IMR-90 (cell line): ENCODE measurements at regions not wholly inside any gene's neighbourhood (a gene's known extent, or its start where the extent isn't known, plus 50 kb on each side); places are given as distances from the start of the nearest gene placed in this dataset.

Experiments used
- ATAC-seq: fragments of 200-7000 bp; cut with Tn5 transposase; 2 replicates; pipeline ENCODE4 v1.9.1; 2020; ENCODE audit warnings: low read depth, mild to moderate bottlenecking, moderate library complexity
- BruUV-seq: library from RNA; stranded (reverse); fragments of 400-500 nt; replicated peaks from 2 replicates; lab custom pipeline; 2021; lab: Mats Ljungman, UMichigan
- CTCF ChIA-PET: fragments of 300-600 bp; formaldehyde crosslinking; extraction: SDS; loops from one replicate; lab custom pipeline; 2021; ENCODE audit warnings: antibody characterized with exemption; lab: Yijun Ruan, JAX
- POLR2A ChIA-PET: fragments of 300-600 bp; sonication (Branson Sonifier 250); formaldehyde crosslinking; loops from one replicate; lab custom pipeline; 2022; ENCODE audit warnings: antibody characterized with exemption; ENCODE audit not compliant: unreplicated experiment; lab: Charles Lee
- DNase-seq: peaks from one replicate; pipeline ENCODE4 v3.0.0; 2013
- H2AFZ ChIP-seq: replicated peaks from 2 replicates; pipeline ENCODE3; 2013; ENCODE audit warnings: low read length, mild to moderate bottlenecking; ENCODE audit not compliant: poor library complexity
- H2AK5ac ChIP-seq: 2 replicates; pipeline ENCODE4 v1.6.1; 2013; ENCODE audit warnings: low read depth, low read length, inconsistent platforms
- H2AK9ac ChIP-seq: replicated peaks from 2 replicates; pipeline ENCODE3; 2013; ENCODE audit warnings: mild to moderate bottlenecking, low read depth, low read length, moderate library complexity; ENCODE audit not compliant: poor library complexity
- H2BK120ac ChIP-seq: 2 replicates; pipeline ENCODE4 v1.6.1; 2013; ENCODE audit warnings: low read depth, low read length, inconsistent platforms
- H2BK15ac ChIP-seq: 3 replicates; pipeline ENCODE4 v1.6.1; 2013; ENCODE audit warnings: low read depth, low read length, inconsistent platforms
- H2BK20ac ChIP-seq: 2 replicates; pipeline ENCODE4 v1.6.1; 2013; ENCODE audit warnings: low read depth, mild to moderate bottlenecking, inconsistent platforms, low read length, moderate library complexity
- H2BK5ac ChIP-seq: 2 replicates; pipeline ENCODE4 v1.6.1; 2013; ENCODE audit warnings: mild to moderate bottlenecking, low read depth, low read length, inconsistent platforms; ENCODE audit not compliant: poor library complexity, severe bottlenecking
- H3K14ac ChIP-seq: replicated peaks from 2 replicates; pipeline ENCODE4 v1.6.1; 2013; ENCODE audit warnings: low read depth, low read length, inconsistent platforms
- H3K18ac ChIP-seq: 2 replicates; pipeline ENCODE4 v1.6.1; 2013; ENCODE audit warnings: low read depth, low read length, control low read depth
- H3K23ac ChIP-seq: 2 replicates; pipeline ENCODE4 v1.6.1; 2013; ENCODE audit warnings: low read depth, low read length, inconsistent platforms
- H3K27ac ChIP-seq: 2 replicates; pipeline ENCODE4 v1.5.1; 2013; ENCODE audit warnings: mild to moderate bottlenecking, control low read depth, low read length; ENCODE audit not compliant: insufficient read depth
- H3K27me3 ChIP-seq: 2 replicates; pipeline ENCODE4 v1.6.1; 2013; ENCODE audit warnings: low read length; ENCODE audit not compliant: control insufficient read depth, insufficient read depth
- H3K36me3 ChIP-seq: 2 replicates; pipeline ENCODE4 v1.6.1; 2013; ENCODE audit warnings: low read length, mixed read lengths; ENCODE audit not compliant: control insufficient read depth, insufficient read depth
- H3K4ac ChIP-seq: 2 replicates; pipeline ENCODE4 v1.6.1; 2013; ENCODE audit warnings: low read depth, low read length, inconsistent platforms
- H3K4me1 ChIP-seq: 2 replicates; pipeline ENCODE4 v1.6.1; 2013; ENCODE audit warnings: low read length, mixed read lengths; ENCODE audit not compliant: control insufficient read depth, insufficient read depth
- H3K4me2 ChIP-seq: 2 replicates; pipeline ENCODE4 v1.6.1; 2013; ENCODE audit warnings: low read depth, mild to moderate bottlenecking, control low read depth, low read length, moderate library complexity
- H3K4me3 ChIP-seq: 2 replicates; pipeline ENCODE4 v1.5.1; 2013; ENCODE audit warnings: low read depth, mild to moderate bottlenecking, control low read depth, low read length, moderate library complexity; ENCODE audit not compliant: insufficient read depth
- H3K56ac ChIP-seq: 2 replicates; pipeline ENCODE4 v1.6.1; 2013; ENCODE audit warnings: low read length, inconsistent platforms; ENCODE audit not compliant: insufficient read depth; ENCODE audit errors: extremely low read depth
- H3K79me1 ChIP-seq, 2 experiments: 2 replicates each; pipeline ENCODE4 v1.6.1; 2013; ENCODE audit warnings: low read length in 2 of 2, inconsistent platforms in 1 of 2, low read depth in 1 of 2
- H3K9ac ChIP-seq: 2 replicates; pipeline ENCODE4 v1.6.1; 2013; ENCODE audit warnings: low read depth, low read length, control low read depth
- H3K9me1 ChIP-seq: 2 replicates; pipeline ENCODE4 v1.6.1; 2013; ENCODE audit warnings: low read length, inconsistent platforms; ENCODE audit not compliant: insufficient read depth
- H3K9me3 ChIP-seq: 2 replicates; pipeline ENCODE4 v1.6.1; 2013; ENCODE audit warnings: low read length; ENCODE audit not compliant: control insufficient read depth, insufficient read depth
- H4K20me1 ChIP-seq: 2 replicates; pipeline ENCODE4 v1.6.1; 2013; ENCODE audit warnings: low read length, inconsistent platforms; ENCODE audit not compliant: insufficient read depth
- H4K5ac ChIP-seq: 2 replicates; pipeline ENCODE4 v1.6.1; 2013; ENCODE audit warnings: mild to moderate bottlenecking, low read depth, low read length, control low read depth
- H4K8ac ChIP-seq, 2 experiments: 2 replicates each; pipeline ENCODE4 v1.6.1; 2013; ENCODE audit warnings: low read depth in 2 of 2, low read length in 2 of 2, control low read depth in 1 of 2, inconsistent platforms in 1 of 2
- H4K91ac ChIP-seq: 2 replicates; pipeline ENCODE4 v1.6.1; 2013; ENCODE audit warnings: low read depth, low read length, inconsistent platforms; ENCODE audit not compliant: insufficient read depth
- BHLHE40 ChIP-seq: fragments of 150-350 bp; IDR thresholded peaks from 2 replicates; pipeline ENCODE4 v1.6.1; 2016; ENCODE audit warnings: mild to moderate bottlenecking, low read depth, low read length
- CEBPB ChIP-seq: IDR thresholded peaks from 2 replicates; pipeline ENCODE4 v1.6.1; 2012; ENCODE audit warnings: low read depth, low read length, improper control_type of control experiment
- CHD1 ChIP-seq: IDR thresholded peaks from 2 replicates; pipeline ENCODE4 v1.6.1; 2012; ENCODE audit warnings: low read depth, low read length, improper control_type of control experiment
- FOS ChIP-seq: fragments of 150-350 bp; IDR thresholded peaks from 2 replicates; pipeline ENCODE4 v1.6.1; 2016; ENCODE audit warnings: low read depth, low read length
- MAFK ChIP-seq: IDR thresholded peaks from 2 replicates; pipeline ENCODE4 v1.6.1; 2012; ENCODE audit warnings: low read depth, low read length, improper control_type of control experiment
- MAZ ChIP-seq: IDR thresholded peaks from 2 replicates; pipeline ENCODE4 v1.6.1; 2012; ENCODE audit warnings: low read depth, mild to moderate bottlenecking, low read length, improper control_type of control experiment, moderate library complexity, borderline replicate concordance
- MXI1 ChIP-seq: IDR thresholded peaks from 2 replicates; pipeline ENCODE4 v1.6.1; 2012; ENCODE audit warnings: low read depth, mild to moderate bottlenecking, low read length, moderate library complexity, borderline replicate concordance
- NFE2L2 ChIP-seq: fragments of 150-350 bp; IDR thresholded peaks from 2 replicates; pipeline ENCODE4 v1.6.1; 2016; ENCODE audit warnings: low read depth, mild to moderate bottlenecking, low read length
- POLR2A ChIP-seq: IDR thresholded peaks from 2 replicates; pipeline ENCODE4 v1.6.1; 2012; ENCODE audit warnings: mild to moderate bottlenecking, low read depth, low read length
- RAD21 ChIP-seq: IDR thresholded peaks from 2 replicates; pipeline ENCODE4 v1.6.1; 2012; ENCODE audit warnings: low read length, improper control_type of control experiment
- RCOR1 ChIP-seq: IDR thresholded peaks from 2 replicates; pipeline ENCODE4 v1.6.1; 2012; ENCODE audit warnings: mild to moderate bottlenecking, low read length, improper control_type of control experiment; ENCODE audit not compliant: insufficient replicate concordance
- RFX5 ChIP-seq: IDR thresholded peaks from 2 replicates; pipeline ENCODE4 v1.8.0; 2012; ENCODE audit warnings: low read depth, mild to moderate bottlenecking, low read length, moderate library complexity
- SMC3 ChIP-seq: fragments of 150-350 bp; IDR thresholded peaks from 2 replicates; pipeline ENCODE4 v1.6.1; 2016; ENCODE audit warnings: low read depth, mild to moderate bottlenecking, antibody characterized with exemption, low read length, moderate library complexity
- dilution Hi-C: fragments of 300-500 bp; cut with HindIII; formaldehyde crosslinking; loops from one replicate; pipeline ENCODE4 v1.14.3; 2018; ENCODE audit warnings: low sequenced_read_pairs; ENCODE audit not compliant: unreplicated experiment
- in situ Hi-C: fragments of 300-500 bp; cut with MboI; formaldehyde crosslinking; loops from 3 replicates; pipeline ENCODE4 v1.14.3; 2019; ENCODE audit warnings: low sequenced_read_pairs, inconsistent platforms, mixed read lengths
- intact Hi-C: fragments of 100-400 bp; cut with micrococcal nuclease; formaldehyde crosslinking; loops from 2 replicates; pipeline ENCODE4 v1.10.0; 2022
- TF ChIP-seq, protein P1 (sequence below): fragments of 150-350 bp; IDR thresholded peaks from 2 replicates; pipeline ENCODE4 v1.6.1; 2017; ENCODE audit warnings: mild to moderate bottlenecking, antibody characterized with exemption, low read length, low read depth
- TF ChIP-seq, protein P2 (sequence below): conservative IDR thresholded peaks from 2 replicates; pipeline ENCODE4 v1.5.1; 2012; ENCODE audit warnings: mild to moderate bottlenecking, low read depth, low read length, improper control_type of control experiment
- TF ChIP-seq, protein P3 (sequence below): fragments of 150-350 bp; IDR thresholded peaks from 2 replicates; pipeline ENCODE4 v1.6.1; 2016; ENCODE audit warnings: low read depth, mild to moderate bottlenecking, low read length, moderate library complexity, borderline replicate concordance

DNA sequence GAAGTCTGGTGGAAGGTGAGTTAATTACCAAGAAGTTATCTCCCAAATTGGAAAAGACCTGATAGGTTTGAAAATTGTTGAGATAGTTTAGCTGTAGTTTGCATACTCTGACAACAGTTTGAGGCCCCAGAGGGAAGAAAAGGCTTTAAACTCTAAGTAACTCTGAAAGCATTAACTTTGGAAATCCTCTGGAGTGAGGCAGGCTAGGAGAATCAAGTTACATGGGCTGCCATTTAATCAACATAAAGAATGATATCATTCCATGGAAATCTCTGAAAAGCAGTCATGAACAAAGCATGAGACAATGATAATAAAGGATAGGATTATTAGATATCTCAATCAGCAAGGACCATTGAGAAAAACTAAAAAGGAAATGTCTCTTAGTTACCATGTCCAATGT is 647.1 kb downstream of the ANKRD50 start:
- H3K23ac ChIP-seq: 0 out of 2 replicates have a peak overlapping the region, but pooled peaks have one; percentile 43
- POLR2A ChIA-PET: interaction anchor here (0.6 kb wide), 1 partner anchor 981 kb away, joined by 3 read pairs; no protein-coding TSS in a partner anchor
- no peak overlapping the region for H3K56ac ChIP-seq
- H2AFZ ChIP-seq: no peak overlapping the region
- dilution Hi-C loops: no loop called here
- ATAC-seq: no peak; the same call in 1 of the 2 replicates
- H3K36me3 ChIP-seq: no peaks in the 10 kb centered on the region
- no peak overlapping the region for H3K4me3 ChIP-seq
- H4K8ac ChIP-seq: no peak overlapping the region
- peak overlapping the region; percentile 31 for H2BK5ac ChIP-seq
- no peak overlapping the region for H2AK5ac ChIP-seq
- peaks cover 2% of the 10 kb centered on the region for H3K4me1 ChIP-seq
- H3K27ac ChIP-seq: no peak overlapping the region
- H3K9me3 ChIP-seq: peaks cover 2% of the 10 kb centered on the region; the same call in 1 of the 2 replicates
- no peak overlapping the region; the same call in 1 of the 2 replicates for H3K4ac ChIP-seq
- CTCF ChIA-PET: interaction anchor here (1.1 kb wide), 1 partner anchor 12 kb away, joined by 4 read pairs; no protein-coding TSS in a partner anchor
- intact Hi-C loops: no loop called here
- peak overlapping the region; percentile 11; the same call in 1 of the 3 replicates for H2BK15ac ChIP-seq
- DNase-seq: peak; percentile 44
- TF ChIP-seq POLR2A (no peak), NFE2L2 (no peak), RAD21 (no peak), SMC3 (no peak), RCOR1 (no peak), RFX5 (no peak), MXI1 (no peak), BHLHE40 (no peak), CEBPB (no peak), CHD1 (no peak), FOS (no peak), MAZ (no peak), MAFK (no peak)
- TF ChIP-seq, protein P1, sequence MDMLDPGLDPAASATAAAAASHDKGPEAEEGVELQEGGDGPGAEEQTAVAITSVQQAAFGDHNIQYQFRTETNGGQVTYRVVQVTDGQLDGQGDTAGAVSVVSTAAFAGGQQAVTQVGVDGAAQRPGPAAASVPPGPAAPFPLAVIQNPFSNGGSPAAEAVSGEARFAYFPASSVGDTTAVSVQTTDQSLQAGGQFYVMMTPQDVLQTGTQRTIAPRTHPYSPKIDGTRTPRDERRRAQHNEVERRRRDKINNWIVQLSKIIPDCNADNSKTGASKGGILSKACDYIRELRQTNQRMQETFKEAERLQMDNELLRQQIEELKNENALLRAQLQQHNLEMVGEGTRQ: no peak
- TF ChIP-seq, protein P2, sequence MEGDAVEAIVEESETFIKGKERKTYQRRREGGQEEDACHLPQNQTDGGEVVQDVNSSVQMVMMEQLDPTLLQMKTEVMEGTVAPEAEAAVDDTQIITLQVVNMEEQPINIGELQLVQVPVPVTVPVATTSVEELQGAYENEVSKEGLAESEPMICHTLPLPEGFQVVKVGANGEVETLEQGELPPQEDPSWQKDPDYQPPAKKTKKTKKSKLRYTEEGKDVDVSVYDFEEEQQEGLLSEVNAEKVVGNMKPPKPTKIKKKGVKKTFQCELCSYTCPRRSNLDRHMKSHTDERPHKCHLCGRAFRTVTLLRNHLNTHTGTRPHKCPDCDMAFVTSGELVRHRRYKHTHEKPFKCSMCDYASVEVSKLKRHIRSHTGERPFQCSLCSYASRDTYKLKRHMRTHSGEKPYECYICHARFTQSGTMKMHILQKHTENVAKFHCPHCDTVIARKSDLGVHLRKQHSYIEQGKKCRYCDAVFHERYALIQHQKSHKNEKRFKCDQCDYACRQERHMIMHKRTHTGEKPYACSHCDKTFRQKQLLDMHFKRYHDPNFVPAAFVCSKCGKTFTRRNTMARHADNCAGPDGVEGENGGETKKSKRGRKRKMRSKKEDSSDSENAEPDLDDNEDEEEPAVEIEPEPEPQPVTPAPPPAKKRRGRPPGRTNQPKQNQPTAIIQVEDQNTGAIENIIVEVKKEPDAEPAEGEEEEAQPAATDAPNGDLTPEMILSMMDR: no peak
- TF ChIP-seq, protein P3, sequence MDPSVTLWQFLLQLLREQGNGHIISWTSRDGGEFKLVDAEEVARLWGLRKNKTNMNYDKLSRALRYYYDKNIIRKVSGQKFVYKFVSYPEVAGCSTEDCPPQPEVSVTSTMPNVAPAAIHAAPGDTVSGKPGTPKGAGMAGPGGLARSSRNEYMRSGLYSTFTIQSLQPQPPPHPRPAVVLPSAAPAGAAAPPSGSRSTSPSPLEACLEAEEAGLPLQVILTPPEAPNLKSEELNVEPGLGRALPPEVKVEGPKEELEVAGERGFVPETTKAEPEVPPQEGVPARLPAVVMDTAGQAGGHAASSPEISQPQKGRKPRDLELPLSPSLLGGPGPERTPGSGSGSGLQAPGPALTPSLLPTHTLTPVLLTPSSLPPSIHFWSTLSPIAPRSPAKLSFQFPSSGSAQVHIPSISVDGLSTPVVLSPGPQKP: no peak
- H2AK9ac ChIP-seq: no peak overlapping the region
- no TSS peak for BruUV-seq
- H4K20me1 ChIP-seq: no peaks in the 10 kb centered on the region
- 0 out of 2 replicates have a peak overlapping the region, but pooled peaks have one; percentile 57 for H2BK20ac ChIP-seq
- H4K91ac ChIP-seq: no peak overlapping the region
- H3K9me1 ChIP-seq: no peaks in the 10 kb centered on the region
- no peak overlapping the region for H3K9ac ChIP-seq
- no peaks in the 10 kb centered on the region for H3K79me1 ChIP-seq
- no peak overlapping the region for H2BK120ac ChIP-seq
- peak overlapping the region; percentile 44; the same call in 1 of the 2 replicates for H4K5ac ChIP-seq
- peak overlapping the region; percentile 96; the same call in 1 of the 2 replicates for H3K18ac ChIP-seq
- in situ Hi-C loops: no loop called here
- no peak overlapping the region; the same call in 1 of the 2 replicates for H3K14ac ChIP-seq
- peak overlapping the region; percentile 7; the same call in 1 of the 2 replicates for H3K4me2 ChIP-seq
- no peaks in the 10 kb centered on the region for H3K27me3 ChIP-seq
